Endothelial cell of umbilical vein (primary cell): ENCODE measurements at regions not wholly inside any gene's neighbourhood (a gene's known extent, or its start where the extent isn't known, plus 50 kb on each side); places are given as distances from the start of the nearest gene placed in this dataset.

ENCODE experiments used
- BruUV-seq: library from RNA; stranded (reverse); fragments of 400-500 nt; replicated peaks from 2 replicates; lab custom pipeline; 2021; lab: Mats Ljungman, UMichigan
- CTCF ChIA-PET: fragments of 300-600, 350-600 bp; sonication (Branson Sonifier 250); formaldehyde crosslinking; loops from one replicate; lab custom pipeline; 2021; ENCODE audit warnings: antibody characterized with exemption, inconsistent platforms; lab: Charles Lee
- POLR2A ChIA-PET: fragments of 300-600, 350-600 bp; sonication (Branson Sonifier 250); formaldehyde crosslinking; loops from one replicate; lab custom pipeline; 2021; ENCODE audit warnings: antibody characterized with exemption, inconsistent platforms; lab: Charles Lee
- DNase-seq: peaks from one replicate; pipeline ENCODE4 v3.0.0-alpha.2; 2011; ENCODE audit warnings: low read depth, low spot score
- FAIRE-seq: peaks from 2 replicates; lab custom pipeline; 2011; peaks lifted over from hg19 to GRCh38; lab: Jason Lieb, UNC
- H2AFZ ChIP-seq: 2 replicates; pipeline ENCODE4 v1.6.0; 2012; ENCODE audit warnings: low read depth, low read length, control low read depth, inconsistent platforms
- H3K27ac ChIP-seq: 2 replicates; pipeline ENCODE4 v1.5.1; 2011; ENCODE audit warnings: low read depth, mild to moderate bottlenecking, control low read depth, low read length, moderate library complexity; ENCODE audit not compliant: insufficient read depth
- H3K27me3 ChIP-seq, 2 experiments: 2 replicates each; pipeline versions ENCODE4 v1.6.0 to v1.6.1; 2011; ENCODE audit warnings: low read length in 2 of 2, mixed read lengths in 1 of 2; ENCODE audit not compliant: control insufficient read depth in 2 of 2, insufficient read depth in 2 of 2
- H3K36me3 ChIP-seq, 2 experiments: 2 replicates in 1 of 2; 3 replicates in 1 of 2; pipeline ENCODE4 v1.5.1; 2011; ENCODE audit warnings: low read length in 2 of 2, mild to moderate bottlenecking in 1 of 2, moderate library complexity in 1 of 2; ENCODE audit not compliant: control insufficient read depth in 2 of 2, insufficient read depth in 2 of 2; ENCODE audit errors: extremely low read depth in 1 of 2
- H3K4me1 ChIP-seq: 3 replicates; pipeline ENCODE4 v1.5.1; 2011; ENCODE audit warnings: mild to moderate bottlenecking, low read length; ENCODE audit not compliant: control insufficient read depth, insufficient read depth; ENCODE audit errors: extremely low read depth
- H3K4me2 ChIP-seq: 2 replicates; pipeline ENCODE4 v1.6.1; 2011; ENCODE audit warnings: low read length, control low read depth, mixed read lengths; ENCODE audit not compliant: insufficient read depth
- H3K4me3 ChIP-seq, 3 experiments: fragments of 200-600 bp in 1 of 3; sonication (generic), shearing (Covaris generic) in 1 of 3; replicated peaks in 1 of 3; 2 replicates each; pipeline ENCODE4 v1.5.1; 2011 to 2016; ENCODE audit warnings: control low read depth in 3 of 3, low read length in 3 of 3, mild to moderate bottlenecking in 2 of 3, inconsistent platforms in 1 of 3, low read depth in 1 of 3, moderate library complexity in 1 of 3; ENCODE audit not compliant: insufficient read depth in 1 of 3
- H3K79me2 ChIP-seq: 2 replicates; pipeline ENCODE4 v1.6.0; 2012; ENCODE audit warnings: low read length, inconsistent platforms; ENCODE audit not compliant: control insufficient read depth, insufficient read depth
- H3K9ac ChIP-seq: replicated peaks from 2 replicates; pipeline ENCODE3; 2011; ENCODE audit warnings: low read length, control low read depth; ENCODE audit not compliant: insufficient read depth; ENCODE audit errors: extremely low read depth
- H3K9me1 ChIP-seq: replicated peaks from 3 replicates; pipeline ENCODE4 v1.6.0; 2011; ENCODE audit warnings: mild to moderate bottlenecking, low read length; ENCODE audit not compliant: control insufficient read depth, insufficient read depth; ENCODE audit errors: extremely low read depth
- H3K9me3 ChIP-seq: replicated peaks from 2 replicates; pipeline ENCODE4 v1.5.1; 2012; ENCODE audit warnings: low read length, inconsistent platforms; ENCODE audit not compliant: control insufficient read depth, insufficient read depth
- H4K20me1 ChIP-seq: replicated peaks from 2 replicates; pipeline ENCODE3; 2011; ENCODE audit warnings: mild to moderate bottlenecking, low read length; ENCODE audit not compliant: control insufficient read depth, insufficient read depth; ENCODE audit errors: extremely low read depth
- CTCF ChIP-seq, 2 donors: IDR thresholded peaks; 1 replicate in 1 of 2; 2 replicates in 1 of 2; pipeline ENCODE4 v1.5.1; 2011; ENCODE audit warnings: low read length in 2 of 2, mild to moderate bottlenecking in 2 of 2, moderate library complexity in 2 of 2, control low read depth in 1 of 2, inconsistent platforms in 1 of 2, low read depth in 1 of 2; ENCODE audit not compliant: insufficient read depth in 1 of 2; ENCODE audit errors: extremely low read depth in 1 of 2
- EZH2 ChIP-seq: IDR thresholded peaks from 2 replicates; pipeline ENCODE4 v1.6.1; 2012; ENCODE audit warnings: borderline replicate concordance, low read depth, mild to moderate bottlenecking, moderate library complexity, low read length, inconsistent platforms; ENCODE audit not compliant: severe bottlenecking
- FOS ChIP-seq: IDR thresholded peaks from 2 replicates; pipeline ENCODE4 v1.6.1; 2011; ENCODE audit warnings: mild to moderate bottlenecking, low read length, moderate library complexity, borderline replicate concordance; ENCODE audit not compliant: insufficient read depth
- GATA2 ChIP-seq: IDR thresholded peaks from 2 replicates; pipeline ENCODE4 v1.7.0; 2011; ENCODE audit warnings: low read depth, mild to moderate bottlenecking, moderate library complexity, mixed read lengths, low read length; ENCODE audit not compliant: insufficient read length, insufficient read depth
- JUN ChIP-seq: IDR thresholded peaks from 2 replicates; pipeline ENCODE4 v1.6.1; 2011; ENCODE audit warnings: borderline replicate concordance, low read depth; ENCODE audit not compliant: insufficient read length, insufficient read depth
- MAX ChIP-seq: IDR thresholded peaks from 2 replicates; pipeline ENCODE4 v1.6.1; 2011; ENCODE audit not compliant: insufficient read depth, insufficient read length
- MYC ChIP-seq: IDR thresholded peaks from one replicate; pipeline ENCODE4 v1.6.1; 2011; ENCODE audit warnings: mild to moderate bottlenecking, low read depth, low read length
- POLR2A ChIP-seq: IDR thresholded peaks from 2 replicates; pipeline ENCODE4 v1.6.1; 2012; ENCODE audit warnings: low read depth, mild to moderate bottlenecking, control low read depth, low read length
- POLR2AphosphoS5 ChIP-seq: IDR thresholded peaks from 2 replicates; pipeline ENCODE4 v1.6.1; 2012; ENCODE audit warnings: low read depth, mild to moderate bottlenecking, control low read depth, low read length, moderate library complexity; ENCODE audit not compliant: insufficient read depth
- dilution Hi-C: fragments of 300-500 bp; cut with MboI; formaldehyde crosslinking; loops from one replicate; pipeline ENCODE4 v1.15.0; 2019; ENCODE audit warnings: low sequenced_read_pairs; ENCODE audit not compliant: extremely low pct_ligation_motif_present
- intact Hi-C: fragments of 100-400 bp; cut with micrococcal nuclease; formaldehyde crosslinking; loops from one replicate; pipeline ENCODE4 v1.10.0; 2022

- no peak overlapping the region for H2AFZ ChIP-seq
- no peak for FAIRE-seq
- no peaks in the 10 kb centered on the region for H3K9me3 ChIP-seq
- no peak overlapping the region for H3K9ac ChIP-seq
- BruUV-seq, result no TSS peak
- no peak overlapping the region for H3K27ac ChIP-seq
- no peaks in the 10 kb centered on the region for H4K20me1 ChIP-seq
- ChIA-PET POLR2A (no interaction called here), CTCF (interaction anchor here (0.9 to 1.2 kb wide), 2 partner anchors 324 kb away, joined by 3 read pairs; no protein-coding TSS in a partner anchor)
- H3K4me3 ChIP-seq, result no peak overlapping the region
- no peak for DNase-seq
- H3K4me1 ChIP-seq, result peaks cover 5% of the 10 kb centered on the region
- dilution Hi-C loops (no loop called here), intact Hi-C loops (no loop called here)
- H3K79me2 ChIP-seq, result no peaks in the 10 kb centered on the region
- no peak overlapping the region for H3K4me2 ChIP-seq
- H3K9me1 ChIP-seq, result no peaks in the 10 kb centered on the region
- H3K27me3 ChIP-seq, result peaks cover 21 to 48% of the 10 kb centered on the region in 2 experiments
- no peak for TF ChIP-seq MYC
- TF ChIP-seq MAX, result no peak
- no peak for TF ChIP-seq EZH2
- no peak for TF ChIP-seq POLR2A
- no peak for TF ChIP-seq POLR2AphosphoS5
- no peak for TF ChIP-seq CTCF (IDR thresholded peaks at IDR 0.05; ENCODE audit: extremely low read depth in 1 of 2, insufficient read depth in 1 of 2, low read depth in 1 of 2, low read length in 2 of 2)
- no peak for TF ChIP-seq JUN
- no peak for TF ChIP-seq GATA2
- TF ChIP-seq FOS, result no peak
- H3K36me3 ChIP-seq, result no peaks in the 10 kb centered on the region
These were observed 87.3 kb upstream of the EGFR start for GRCh38 chr7:54931532-54931931.
